ENCODE measurements at regions not wholly inside any gene's neighbourhood (a gene's known extent, or its start where the extent isn't known, plus 50 kb on each side); places are given as distances from the start of the nearest gene placed in this dataset.

- H3K27me3 ChIP-seq (ENCODE audit: insufficient read depth), result no peaks in the 10 kb centered on the region
- no peak overlapping the region for H3K4me3 ChIP-seq
- H3K36me3 ChIP-seq (ENCODE audit: insufficient read depth), result no peaks in the 10 kb centered on the region
- H3F3A ChIP-seq (replicated peaks; ENCODE audit: low read depth), result no peaks in the 10 kb centered on the region
- Mint-ChIP-seq H3K36me3 (ENCODE audit: low read depth) (no peaks in the 10 kb centered on the region), H3K4me1 (peaks cover 5% of the 10 kb centered on the region; the same call in 1 of the 3 replicates), H3K4me3 (no peak overlapping the region), H3K27me3 (ENCODE audit: insufficient read depth, low read depth, poor library complexity) (no peaks in the 10 kb centered on the region), H3K9me3 (no peaks in the 10 kb centered on the region), H3K27ac (no peak overlapping the region)
- ATAC-seq (no peak), DNase-seq (ENCODE audit: low spot score) (no peak)
- H3K27ac ChIP-seq (ENCODE audit: low read depth), result no peak overlapping the region
- TF ChIP-seq STAT1 (IDR thresholded peaks at IDR 0.05; ENCODE audit: unreplicated experiment) (no peak), EZH2 (IDR thresholded peaks at IDR 0.05; ENCODE audit: low read depth, unreplicated experiment) (no peak), CREB1 (CRISPR knock-in tag; IDR thresholded peaks at IDR 0.05; ENCODE audit: low read depth) (no peak), ETS1 (IDR thresholded peaks at IDR 0.05) (no peak), EZH2phosphoT487 (IDR thresholded peaks at IDR 0.05; ENCODE audit: unreplicated experiment) (no peak), POLR2AphosphoS5 (IDR thresholded peaks at IDR 0.05; ENCODE audit: low read depth) (no peak), NANOG (IDR thresholded peaks at IDR 0.05; ENCODE audit: borderline replicate concordance) (no peak), REST (IDR thresholded peaks at IDR 0.05; ENCODE audit: unreplicated experiment) (no peak), CTCF (conservative IDR thresholded peaks at IDR 0.05; ENCODE audit: low read depth in 2 of 2) (no peak), ZNF114 (CRISPR knock-in tag; IDR thresholded peaks at IDR 0.05) (no peak), ZNF331 (CRISPR knock-in tag; IDR thresholded peaks at IDR 0.05; ENCODE audit: low read depth) (no peak), ZNF462 (CRISPR knock-in tag; IDR thresholded peaks at IDR 0.05) (no peak), JUNB (IDR thresholded peaks at IDR 0.05; ENCODE audit: unreplicated experiment) (no peak)
- H3K79me2 ChIP-seq (replicated peaks; ENCODE audit: insufficient read depth), result no peaks in the 10 kb centered on the region
- no peaks in the 10 kb centered on the region for H4K20me1 ChIP-seq (replicated peaks; ENCODE audit: insufficient read depth)
- no peaks in the 10 kb centered on the region for H3K4me1 ChIP-seq (ENCODE audit: insufficient read depth)
- 0 out of 2 replicates have a peak, but pooled peaks cover 3% of the 10 kb centered on the region for H3K9me2 ChIP-seq (ENCODE audit: insufficient read depth)
- H2AFZ ChIP-seq, result no peak overlapping the region
- H3K4me2 ChIP-seq, result no peak overlapping the region
These were observed 145.5 kb downstream of the KCNA5 start for GRCh38 chr12:5189173-5189572.
